PFSK-1 (cell line): ENCODE measurements at regions not wholly inside any gene's neighbourhood (a gene's known extent, or its start where the extent isn't known, plus 50 kb on each side); places are given as distances from the start of the nearest gene placed in this dataset.

Experiments
- FOXP2 ChIP-seq: optimal IDR thresholded peaks from 2 replicates; pipeline ENCODE3; 2011; ENCODE audit warnings: borderline replicate concordance, control low read depth, inconsistent platforms; ENCODE audit not compliant: insufficient read depth; ENCODE audit errors: extremely low read length, extremely low read depth
- POLR2AphosphoS5 ChIP-seq: IDR thresholded peaks from 2 replicates; pipeline ENCODE4 v1.6.1; 2012; ENCODE audit warnings: low read depth, mild to moderate bottlenecking, control low read depth, low read length, moderate library complexity
- SIN3A ChIP-seq: IDR thresholded peaks from 2 replicates; pipeline ENCODE4 v1.6.1; 2012; ENCODE audit warnings: mild to moderate bottlenecking, low read length, moderate library complexity, borderline replicate concordance; ENCODE audit not compliant: insufficient read depth
- TAF1 ChIP-seq: IDR thresholded peaks from 2 replicates; pipeline ENCODE4 v1.6.1; 2012; ENCODE audit warnings: low read length, control low read depth, borderline replicate concordance; ENCODE audit not compliant: insufficient read depth

- TF ChIP-seq TAF1 = no peak
- TF ChIP-seq POLR2AphosphoS5 = no peak
- TF ChIP-seq FOXP2 = no peak
- TF ChIP-seq SIN3A = no peak
These were observed 197.3 kb upstream of the PGRMC2 start for GRCh38 chr4:128484896-128485295.
